Bronchial epithelial cell (primary cell): ENCODE measurements at regions not wholly inside any gene's neighbourhood (a gene's known extent, or its start where the extent isn't known, plus 50 kb on each side); places are given as distances from the start of the nearest gene placed in this dataset.

Experiments used
- DNase-seq: peaks from one replicate; pipeline ENCODE4 v3.0.0-alpha.2; 2010; ENCODE audit warnings: low read depth
- FAIRE-seq: peaks from 2 replicates; lab custom pipeline; 2011; peaks lifted over from hg19 to GRCh38; lab: Jason Lieb, UNC
- H3K27me3 ChIP-seq: 2 replicates; pipeline ENCODE4 v1.5.1; 2011; ENCODE audit warnings: low read length; ENCODE audit not compliant: control insufficient read depth, insufficient read depth
- H3K36me3 ChIP-seq: 2 replicates; pipeline ENCODE4 v1.5.1; 2011; ENCODE audit warnings: low read length; ENCODE audit not compliant: control insufficient read depth, insufficient read depth
- H3K4me3 ChIP-seq: 2 replicates; pipeline ENCODE4 v1.5.1; 2011; ENCODE audit warnings: mild to moderate bottlenecking, low read depth, low read length, control low read depth
- CTCF ChIP-seq: IDR thresholded peaks from 2 replicates; pipeline ENCODE4 v1.5.1; 2011; ENCODE audit warnings: mild to moderate bottlenecking, moderate library complexity, low read length, control low read depth, inconsistent platforms; ENCODE audit not compliant: insufficient read depth, severe bottlenecking

GRCh38 chr1:5522531-5523145, 469.6 kb downstream of the NPHP4 start:
- no peak for TF ChIP-seq CTCF
- FAIRE-seq (peak; percentile 32), DNase-seq (no peak)
- H3K36me3 ChIP-seq, result no peaks in the 10 kb centered on the region
- H3K4me3 ChIP-seq, result no peak overlapping the region
- no peaks in the 10 kb centered on the region for H3K27me3 ChIP-seq

- Histone ChIP-seq H3K27me3 (no peaks in the 10 kb centered on the region), H3K4me3 (no peak overlapping the region), H3K36me3 (no peaks in the 10 kb centered on the region)
- no peak for TF ChIP-seq CTCF
- no peak for FAIRE-seq
- no peak for DNase-seq
These were observed 472.7 kb downstream of the NPHP4 start for GRCh38 chr1:5519366-5520135.

GRCh38 chr1:5516756-5517155, 475.5 kb downstream of the NPHP4 start:
- no peak for FAIRE-seq
- H3K4me3 ChIP-seq, result no peak overlapping the region
- DNase-seq, result no peak
- no peaks in the 10 kb centered on the region for H3K27me3 ChIP-seq
- H3K36me3 ChIP-seq, result no peaks in the 10 kb centered on the region
- TF ChIP-seq CTCF, result no peak

GRCh38 chr1:5515501-5515900, 476.7 kb downstream of the NPHP4 start:
- Histone ChIP-seq H3K36me3 (no peaks in the 10 kb centered on the region), H3K27me3 (no peaks in the 10 kb centered on the region), H3K4me3 (no peak overlapping the region)
- no peak for DNase-seq
- FAIRE-seq, result no peak
- no peak for TF ChIP-seq CTCF

GRCh38 chr1:5514527-5515183, 477.6 kb downstream of the NPHP4 start:
- DNase-seq (peak; percentile 22), FAIRE-seq (no peak)
- H3K4me3 ChIP-seq, result no peak overlapping the region
- no peaks in the 10 kb centered on the region for H3K36me3 ChIP-seq
- peak; percentile 98 for TF ChIP-seq CTCF
- no peaks in the 10 kb centered on the region for H3K27me3 ChIP-seq
